NCI-H69 (cell line): ENCODE measurements at regions not wholly inside any gene's neighbourhood (a gene's known extent, or its start where the extent isn't known, plus 50 kb on each side); places are given as distances from the start of the nearest gene placed in this dataset.
A peak's percentile ranks its signal among the peaks of the same experiment; 100 is the strongest.
"Not testable (repeated sequence)": the region's sequence is repeated elsewhere in the genome, so short reads cannot be mapped to it uniquely, and the experiment has no call there.

Source experiments
- DNase-seq: peaks from one replicate; lab custom pipeline; 2025; lab: John Stamatoyannopoulos, UW

GRCh38 chr9:104195142-104195541 is 101.0 kb downstream of the SMC2 start:
- DNase-seq, result not testable (repeated sequence)

GRCh38 chr9:104200456-104200994 is 106.4 kb downstream of the SMC2 start:
- DNase-seq, result no peak

GRCh38 chr9:104206766-104207165 is 112.7 kb downstream of the SMC2 start:
- DNase-seq, result peak; percentile 52

- DNase-seq, result no peak
Observed at GRCh38 chr9:104209387-104209786, 115.3 kb downstream of the SMC2 start.

GRCh38 chr9:104227108-104227507 is 133.0 kb downstream of the SMC2 start:
- no peak for DNase-seq

- DNase-seq, result peak; percentile 15
Observed at GRCh38 chr9:104232781-104233341, 138.8 kb downstream of the SMC2 start.

GRCh38 chr9:104233366-104233765 is 139.3 kb downstream of the SMC2 start:
- no peak for DNase-seq

GRCh38 chr9:104234632-104235337 is 140.7 kb downstream of the SMC2 start:
- not testable (repeated sequence) for DNase-seq

- DNase-seq, result not testable (repeated sequence)
Observed at GRCh38 chr9:104235347-104236120, 141.4 kb downstream of the SMC2 start.

- DNase-seq, result no peak
Observed at GRCh38 chr9:104238668-104239067, 144.6 kb downstream of the SMC2 start.

GRCh38 chr9:104240890-104241289 is 146.8 kb downstream of the SMC2 start:
- DNase-seq, result no peak

GRCh38 chr9:104245925-104246324 is 151.8 kb downstream of the SMC2 start:
- DNase-seq, result no peak

GRCh38 chr9:104247899-104248460 is 153.9 kb downstream of the SMC2 start:
- DNase-seq, result no peak

GRCh38 chr9:104256031-104256695 is 162.1 kb downstream of the SMC2 start:
- peak; percentile 44 for DNase-seq

- DNase-seq, result no peak
Observed at GRCh38 chr9:104256696-104257062, 162.6 kb downstream of the SMC2 start.

- no peak for DNase-seq
Observed at GRCh38 chr9:104258296-104259011, 164.3 kb downstream of the SMC2 start.

- DNase-seq, result peak; percentile 88
Observed at GRCh38 chr9:104260004-104260403, 165.9 kb downstream of the SMC2 start.

GRCh38 chr9:104263942-104264341 is 169.8 kb downstream of the SMC2 start:
- DNase-seq, result peak; percentile 82

- no peak for DNase-seq
Observed at GRCh38 chr9:104264431-104264830, 170.3 kb downstream of the SMC2 start.

GRCh38 chr9:104269374-104269773 is 175.3 kb downstream of the SMC2 start:
- DNase-seq, result no peak
